Activated T-cell treated with anti-CD3 and anti-CD28 coated beads, Interleukin-2, amount 50 U/mL, for 4 hours (primary cell): ENCODE measurements at regions not wholly inside any gene's neighbourhood (a gene's known extent, or its start where the extent isn't known, plus 50 kb on each side); places are given as distances from the start of the nearest gene placed in this dataset.

Source experiments
- ATAC-seq, 2 donors: fragments of 200-7000 bp; cut with Tn5 transposase; one replicate each; pipeline ENCODE4 v1.10.0; 2021
- DNase-seq: peaks from one replicate; pipeline ENCODE4 v3.0.0-alpha.2; 2020
- H3K27me3 Mint-ChIP-seq: one replicate; pipeline ENCODE4 v1.8.0; 2021; ENCODE audit warnings: low read depth, mixed read lengths
- H3K36me3 Mint-ChIP-seq: one replicate; pipeline ENCODE4 v1.8.0; 2022; ENCODE audit warnings: mixed read lengths; ENCODE audit not compliant: insufficient read depth
- H3K4me1 Mint-ChIP-seq: one replicate; pipeline ENCODE4 v1.8.0; 2021; ENCODE audit warnings: low read depth, mixed read lengths
- H3K4me3 Mint-ChIP-seq: one replicate; pipeline ENCODE4 v1.8.0; 2021; ENCODE audit warnings: mild to moderate bottlenecking, moderate library complexity, mixed read lengths
- H3K9me3 Mint-ChIP-seq: one replicate; pipeline ENCODE4 v1.8.0; 2021; ENCODE audit warnings: mixed read lengths

GRCh38 chr11:42114927-42115326, 655.5 kb upstream of the LRRC4C start:
- no peak for ATAC-seq
- peaks cover 19% of the 10 kb centered on the region for H3K9me3 Mint-ChIP-seq

DNA sequence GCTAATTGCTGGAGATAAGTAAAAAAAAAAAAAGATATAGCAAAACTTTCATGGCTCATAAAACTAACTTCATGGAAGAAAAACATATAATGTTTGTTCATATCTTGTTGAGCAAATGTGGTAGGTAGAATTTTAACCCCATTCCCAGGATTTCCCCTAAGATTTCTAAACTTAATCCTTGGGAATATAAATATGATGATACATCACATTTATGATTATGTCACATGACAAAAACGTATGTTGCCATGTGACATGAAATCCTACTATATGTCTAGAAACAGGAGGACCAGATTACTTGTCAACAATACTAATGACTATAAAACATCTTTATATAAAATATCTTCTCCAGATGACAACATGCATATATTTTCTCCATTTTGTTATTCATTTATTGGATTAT, 679.0 kb upstream of the LRRC4C start:
- Mint-ChIP-seq H3K27me3 (no peaks in the 10 kb centered on the region), H3K4me1 (no peaks in the 10 kb centered on the region), H3K36me3 (no peaks in the 10 kb centered on the region), H3K4me3 (no peak overlapping the region), H3K9me3 (peaks cover 7% of the 10 kb centered on the region)
- ATAC-seq (no peak), DNase-seq (no peak)

More at GRCh38 chr11:42114927-42115326, 655.5 kb upstream of the LRRC4C start:
- DNase-seq, result no peak
- Mint-ChIP-seq H3K27me3 (no peaks in the 10 kb centered on the region), H3K36me3 (no peaks in the 10 kb centered on the region), H3K4me1 (no peaks in the 10 kb centered on the region), H3K4me3 (no peak overlapping the region)

DNA sequence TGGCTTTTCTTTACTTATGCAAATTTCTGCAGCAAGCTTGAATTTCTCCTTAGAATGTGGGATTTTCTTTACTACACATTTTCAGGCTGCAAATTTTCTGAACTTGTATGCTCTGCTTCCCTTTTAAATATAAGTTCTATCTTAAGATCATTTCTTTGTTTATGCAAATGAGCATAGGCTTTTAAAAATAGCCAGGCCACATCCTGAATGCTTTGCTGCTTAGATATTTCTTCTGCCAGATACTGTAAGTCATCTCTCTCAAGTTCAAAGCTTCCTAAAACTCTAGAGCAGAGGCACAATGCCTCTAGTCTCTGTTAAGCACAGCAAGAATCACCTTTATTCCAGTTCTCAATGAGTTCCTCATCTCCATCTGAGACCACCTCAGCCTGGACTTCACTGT, 685.9 kb upstream of the LRRC4C start:
- DNase-seq (no peak), ATAC-seq (no peak)
- Mint-ChIP-seq H3K36me3 (no peaks in the 10 kb centered on the region), H3K4me1 (no peaks in the 10 kb centered on the region), H3K4me3 (no peak overlapping the region), H3K27me3 (no peaks in the 10 kb centered on the region), H3K9me3 (peaks cover 25% of the 10 kb centered on the region)

GRCh38 chr11:42161886-42162285, 702.4 kb upstream of the LRRC4C start:
- H3K36me3 Mint-ChIP-seq, result no peaks in the 10 kb centered on the region
- H3K27me3 Mint-ChIP-seq, result no peaks in the 10 kb centered on the region
- ATAC-seq (no peak), DNase-seq (no peak)
- peaks cover 19% of the 10 kb centered on the region for H3K9me3 Mint-ChIP-seq
- no peaks in the 10 kb centered on the region for H3K4me1 Mint-ChIP-seq
- H3K4me3 Mint-ChIP-seq, result no peak overlapping the region

DNA sequence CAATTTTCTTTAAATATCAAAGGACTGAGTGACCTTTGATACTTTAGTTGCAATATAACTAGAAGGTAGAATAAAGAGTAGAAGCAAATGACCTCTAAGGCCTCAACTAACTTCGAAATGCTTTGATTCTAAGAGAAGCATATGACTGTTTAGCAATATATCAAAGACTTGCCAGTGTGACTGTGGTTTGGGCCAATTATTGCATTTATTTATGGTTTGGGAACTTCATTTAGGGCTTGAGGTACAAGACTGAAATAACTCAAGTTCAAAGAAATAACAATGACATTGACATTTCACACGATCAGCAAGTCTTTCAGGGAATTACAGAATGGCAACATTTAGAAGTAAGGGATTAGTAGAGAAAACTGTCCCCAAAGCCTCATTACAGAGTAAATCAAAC, 709.7 kb upstream of the LRRC4C start:
- no peak for DNase-seq
- Mint-ChIP-seq H3K9me3 (peaks cover 23% of the 10 kb centered on the region), H3K27me3 (no peaks in the 10 kb centered on the region), H3K4me1 (no peaks in the 10 kb centered on the region), H3K36me3 (no peaks in the 10 kb centered on the region), H3K4me3 (no peak overlapping the region)
- ATAC-seq, result no peak

GRCh38 chr11:42170601-42171000, 711.1 kb upstream of the LRRC4C start:
- Mint-ChIP-seq H3K4me3 (no peak overlapping the region), H3K27me3 (no peaks in the 10 kb centered on the region)
- no peak for ATAC-seq

DNA sequence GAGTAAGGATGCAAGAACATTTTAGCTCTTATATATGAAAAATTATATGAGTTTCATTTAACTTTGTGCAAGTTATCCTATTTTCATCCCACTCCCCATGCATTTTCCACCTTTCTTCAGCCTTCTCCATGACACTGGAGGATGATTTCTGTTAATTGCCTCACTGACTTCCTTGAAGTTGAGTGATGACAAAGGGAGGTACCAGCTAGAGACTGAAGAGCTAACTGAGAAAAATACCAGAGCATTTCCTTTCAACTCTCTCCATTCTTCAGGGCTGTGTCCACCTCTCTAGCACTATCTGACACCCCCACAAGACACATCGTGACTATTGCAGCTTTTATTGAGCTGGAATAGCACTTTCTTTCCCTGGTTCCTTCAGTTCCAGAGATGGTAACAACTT, 711.6 kb upstream of the LRRC4C start:
- no peak overlapping the region for H3K4me3 Mint-ChIP-seq
- H3K9me3 Mint-ChIP-seq, result peaks cover 30% of the 10 kb centered on the region
- no peaks in the 10 kb centered on the region for H3K4me1 Mint-ChIP-seq
- no peaks in the 10 kb centered on the region for H3K27me3 Mint-ChIP-seq
- H3K36me3 Mint-ChIP-seq, result no peaks in the 10 kb centered on the region
- ATAC-seq (no peak), DNase-seq (no peak)

More at GRCh38 chr11:42170601-42171000, 711.1 kb upstream of the LRRC4C start:
- Mint-ChIP-seq H3K36me3 (no peaks in the 10 kb centered on the region), H3K4me1 (no peaks in the 10 kb centered on the region), H3K9me3 (peaks cover 30% of the 10 kb centered on the region)
- no peak for DNase-seq

- DNase-seq (no peak), ATAC-seq (no peak)
- no peaks in the 10 kb centered on the region for H3K27me3 Mint-ChIP-seq
- H3K36me3 Mint-ChIP-seq, result no peaks in the 10 kb centered on the region
- H3K9me3 Mint-ChIP-seq, result peaks cover 37% of the 10 kb centered on the region
- H3K4me1 Mint-ChIP-seq, result no peaks in the 10 kb centered on the region
- H3K4me3 Mint-ChIP-seq, result no peak overlapping the region
Observed at GRCh38 chr11:42172441-42172840, 713.0 kb upstream of the LRRC4C start.

- Mint-ChIP-seq H3K4me1 (no peaks in the 10 kb centered on the region), H3K36me3 (no peaks in the 10 kb centered on the region), H3K27me3 (no peaks in the 10 kb centered on the region), H3K4me3 (no peak overlapping the region), H3K9me3 (peaks cover 22% of the 10 kb centered on the region)
- ATAC-seq (no peak), DNase-seq (no peak)
Observed at GRCh38 chr11:42175203-42175602, 715.8 kb upstream of the LRRC4C start.

DNA sequence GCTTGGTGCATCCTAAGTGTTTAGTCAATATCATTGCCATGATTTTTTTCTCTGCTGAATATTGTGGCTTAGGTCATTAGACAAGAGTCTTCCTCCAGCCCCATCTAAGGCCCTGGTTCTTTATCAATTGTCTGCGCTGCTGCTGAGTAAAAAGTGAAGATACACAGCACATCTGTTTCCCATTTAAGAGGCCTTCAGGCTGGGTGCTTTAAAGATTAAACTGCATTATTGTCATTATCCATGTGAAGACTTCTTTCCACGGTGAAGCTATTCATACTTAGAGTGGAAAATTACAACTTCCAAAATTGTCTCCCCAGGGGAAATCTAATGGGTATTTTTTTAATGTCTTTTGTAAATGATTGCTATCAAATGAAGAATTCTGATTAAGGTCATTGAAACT, 719.8 kb upstream of the LRRC4C start:
- Mint-ChIP-seq H3K4me1 (no peaks in the 10 kb centered on the region), H3K27me3 (no peaks in the 10 kb centered on the region), H3K36me3 (no peaks in the 10 kb centered on the region), H3K9me3 (peaks cover 14% of the 10 kb centered on the region), H3K4me3 (no peak overlapping the region)
- DNase-seq (no peak), ATAC-seq (no peak)

DNA sequence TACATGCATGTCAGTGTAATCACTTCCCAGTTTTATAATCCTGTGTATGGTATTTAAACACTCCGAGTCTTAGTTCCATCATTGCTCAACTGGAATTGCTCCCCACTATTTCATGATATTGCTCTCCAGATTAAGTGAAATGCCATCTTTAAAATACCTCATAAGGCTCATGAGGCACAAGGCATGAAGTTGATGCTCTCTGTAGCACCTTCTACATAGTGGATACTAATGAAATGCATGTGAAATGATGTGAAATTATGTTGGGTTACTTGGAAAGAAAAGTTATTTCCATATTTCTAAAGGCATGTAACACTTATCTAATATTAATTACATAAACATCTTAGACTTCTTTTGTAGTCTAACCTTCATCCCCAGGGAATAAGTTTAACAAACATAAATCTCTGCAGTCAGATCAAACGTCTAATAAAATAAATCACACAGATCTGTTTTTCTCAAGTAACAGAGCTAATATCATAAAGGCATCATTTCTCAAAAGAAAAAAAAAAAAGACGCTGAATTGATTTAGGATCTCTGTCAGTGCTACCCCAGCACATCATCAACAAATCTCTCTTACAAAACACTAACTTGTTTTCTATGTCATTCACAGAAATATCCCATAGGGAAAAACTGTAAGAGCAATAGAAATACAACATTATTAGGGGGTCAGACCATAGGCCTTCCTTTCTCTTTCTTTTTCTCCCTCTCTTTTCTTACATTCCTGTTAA, 736.0 kb upstream of the LRRC4C start:
- H3K4me1 Mint-ChIP-seq, result no peaks in the 10 kb centered on the region
- H3K4me3 Mint-ChIP-seq, result no peak overlapping the region
- H3K27me3 Mint-ChIP-seq, result no peaks in the 10 kb centered on the region
- H3K9me3 Mint-ChIP-seq, result peaks cover 27% of the 10 kb centered on the region
- H3K36me3 Mint-ChIP-seq, result no peaks in the 10 kb centered on the region
- DNase-seq (no peak), ATAC-seq (no peak)

GRCh38 chr11:42200311-42200710, 740.9 kb upstream of the LRRC4C start:
- Mint-ChIP-seq H3K27me3 (no peaks in the 10 kb centered on the region), H3K9me3 (peaks cover 23% of the 10 kb centered on the region), H3K4me3 (no peak overlapping the region), H3K36me3 (no peaks in the 10 kb centered on the region), H3K4me1 (no peaks in the 10 kb centered on the region)
- DNase-seq, result no peak
- ATAC-seq, result no peak

- no peaks in the 10 kb centered on the region for H3K4me1 Mint-ChIP-seq
- H3K36me3 Mint-ChIP-seq, result no peaks in the 10 kb centered on the region
- H3K4me3 Mint-ChIP-seq, result no peak overlapping the region
- no peaks in the 10 kb centered on the region for H3K27me3 Mint-ChIP-seq
- no peak for DNase-seq
- ATAC-seq, result no peak
- peaks cover 16% of the 10 kb centered on the region for H3K9me3 Mint-ChIP-seq
Observed at GRCh38 chr11:42201603-42202148, 742.2 kb upstream of the LRRC4C start.

- no peaks in the 10 kb centered on the region for H3K27me3 Mint-ChIP-seq
- no peak for DNase-seq
- peaks cover 25% of the 10 kb centered on the region for H3K9me3 Mint-ChIP-seq
- no peaks in the 10 kb centered on the region for H3K36me3 Mint-ChIP-seq
- no peak overlapping the region for H3K4me3 Mint-ChIP-seq
- ATAC-seq, result no peak
- H3K4me1 Mint-ChIP-seq, result no peaks in the 10 kb centered on the region
Observed at GRCh38 chr11:42205518-42205917, 746.1 kb upstream of the LRRC4C start.

GRCh38 chr11:42225664-42226063, 766.2 kb upstream of the LRRC4C start:
- no peak for ATAC-seq
- Mint-ChIP-seq H3K36me3 (no peaks in the 10 kb centered on the region), H3K27me3 (no peaks in the 10 kb centered on the region), H3K4me3 (no peak overlapping the region), H3K4me1 (no peaks in the 10 kb centered on the region), H3K9me3 (peaks cover 16% of the 10 kb centered on the region)
- no peak for DNase-seq
